ENCODE measurements at regions not wholly inside any gene's neighbourhood (a gene's known extent, or its start where the extent isn't known, plus 50 kb on each side); places are given as distances from the start of the nearest gene placed in this dataset.
"Not testable (repeated sequence)": the region's sequence is repeated elsewhere in the genome, so short reads cannot be mapped to it uniquely, and the experiment has no call there.

DNA sequence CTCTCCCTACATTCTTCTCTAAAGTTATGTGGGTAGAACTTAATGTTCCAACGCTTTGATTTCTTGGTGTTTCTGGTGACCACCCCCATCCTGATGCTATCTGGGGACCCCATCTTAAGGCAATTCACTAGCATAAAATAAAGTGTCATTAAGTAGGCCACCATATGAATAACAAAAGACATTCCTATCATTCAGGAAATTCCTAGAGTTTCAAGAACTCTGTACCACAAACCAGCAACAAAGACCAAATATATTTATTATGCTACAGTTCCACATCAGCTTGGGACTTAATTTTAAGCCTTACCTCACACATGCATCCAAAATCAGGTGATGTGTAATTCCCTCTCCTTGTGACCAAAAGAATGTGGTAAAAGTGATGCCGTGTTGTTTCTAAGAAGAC is 254.6 kb upstream of the LRRC4C start:
- Histone ChIP-seq H3K4me1 (ENCODE audit: control insufficient read depth, extremely low read depth, insufficient read depth, low read length) (no peaks in the 10 kb centered on the region), H3K36me3 (ENCODE audit: control insufficient read depth, insufficient read depth, low read length) (no peaks in the 10 kb centered on the region), H3K9me3 (ENCODE audit: control insufficient read depth, insufficient read depth, low read depth, low read length) (no peaks in the 10 kb centered on the region), H2AFZ (ENCODE audit: low read length) (no peak overlapping the region), H3K27me3 (ENCODE audit: control insufficient read depth, insufficient read depth, low read length) (no peaks in the 10 kb centered on the region), H3K4me3 (replicated peaks in 1 of 4; ENCODE audit: control extremely low read depth in 1 of 4, insufficient read depth in 1 of 4, low read depth in 3 of 4, low read length in 4 of 4) (no peak overlapping the region), H3K9ac (ENCODE audit: insufficient read depth, low read length) (no peak overlapping the region), H3K4me2 (ENCODE audit: extremely low read depth, insufficient read depth, low read length) (no peak overlapping the region), H3K79me2 (ENCODE audit: control insufficient read depth, insufficient read depth, low read length) (no peaks in the 10 kb centered on the region), H4K20me1 (ENCODE audit: control insufficient read depth, extremely low read depth, insufficient read depth, low read length) (no peaks in the 10 kb centered on the region), H3K27ac (ENCODE audit: insufficient read depth, low read length) (no peak overlapping the region)
- no peak for TF ChIP-seq CTCF (conservative IDR thresholded peaks at IDR 0.05 in 1 of 2, IDR thresholded peaks at IDR 0.05 in 1 of 2; ENCODE audit: low read depth in 1 of 2, low read length in 2 of 2)
- TF ChIP-seq EZH2 (IDR thresholded peaks at IDR 0.05; ENCODE audit: low read length, missing control alignments) = no peak
- DNase-seq (ENCODE audit: low read depth in 2 of 2) = peak in 1 of 2 donors; percentile 83

- H3K9me3 ChIP-seq (ENCODE audit: control insufficient read depth, insufficient read depth, low read depth, low read length) = no peaks in the 10 kb centered on the region
- no peaks in the 10 kb centered on the region for H3K79me2 ChIP-seq (ENCODE audit: control insufficient read depth, insufficient read depth, low read length)
- H4K20me1 ChIP-seq (ENCODE audit: control insufficient read depth, extremely low read depth, insufficient read depth, low read length) = no peaks in the 10 kb centered on the region
- no peak overlapping the region for H3K27ac ChIP-seq (ENCODE audit: insufficient read depth, low read length)
- no peaks in the 10 kb centered on the region for H3K27me3 ChIP-seq (ENCODE audit: control insufficient read depth, insufficient read depth, low read length)
- DNase-seq (ENCODE audit: low read depth in 2 of 2) = no peak
- no peak for TF ChIP-seq EZH2 (IDR thresholded peaks at IDR 0.05; ENCODE audit: low read length, missing control alignments)
- no peak for TF ChIP-seq CTCF (conservative IDR thresholded peaks at IDR 0.05 in 1 of 2, IDR thresholded peaks at IDR 0.05 in 1 of 2; ENCODE audit: low read depth in 1 of 2, low read length in 2 of 2)
- H3K4me3 ChIP-seq (replicated peaks in 1 of 4; ENCODE audit: control extremely low read depth in 1 of 4, insufficient read depth in 1 of 4, low read depth in 3 of 4, low read length in 4 of 4) = no peak overlapping the region
- H3K4me1 ChIP-seq (ENCODE audit: control insufficient read depth, extremely low read depth, insufficient read depth, low read length) = no peaks in the 10 kb centered on the region
- no peak overlapping the region for H3K9ac ChIP-seq (ENCODE audit: insufficient read depth, low read length)
- no peak overlapping the region for H2AFZ ChIP-seq (ENCODE audit: low read length)
- no peak overlapping the region for H3K4me2 ChIP-seq (ENCODE audit: extremely low read depth, insufficient read depth, low read length)
- no peaks in the 10 kb centered on the region for H3K36me3 ChIP-seq (ENCODE audit: control insufficient read depth, insufficient read depth, low read length)
Measured at GRCh38 chr11:41716862-41717261, 257.4 kb upstream of the LRRC4C start.

GRCh38 chr11:41720761-41721160 is 261.3 kb upstream of the LRRC4C start:
- no peak overlapping the region for H3K4me3 ChIP-seq (replicated peaks in 1 of 4; ENCODE audit: control extremely low read depth in 1 of 4, insufficient read depth in 1 of 4, low read depth in 3 of 4, low read length in 4 of 4)
- TF ChIP-seq CTCF (conservative IDR thresholded peaks at IDR 0.05 in 1 of 2, IDR thresholded peaks at IDR 0.05 in 1 of 2; ENCODE audit: low read depth in 1 of 2, low read length in 2 of 2) (no peak), EZH2 (IDR thresholded peaks at IDR 0.05; ENCODE audit: low read length, missing control alignments) (no peak)
- H3K27me3 ChIP-seq (ENCODE audit: control insufficient read depth, insufficient read depth, low read length) = no peaks in the 10 kb centered on the region
- no peak overlapping the region for H3K9ac ChIP-seq (ENCODE audit: insufficient read depth, low read length)
- no peaks in the 10 kb centered on the region for H3K79me2 ChIP-seq (ENCODE audit: control insufficient read depth, insufficient read depth, low read length)
- no peaks in the 10 kb centered on the region for H4K20me1 ChIP-seq (ENCODE audit: control insufficient read depth, extremely low read depth, insufficient read depth, low read length)
- no peak for DNase-seq (ENCODE audit: low read depth in 2 of 2)
- H2AFZ ChIP-seq (ENCODE audit: low read length) = no peak overlapping the region
- no peaks in the 10 kb centered on the region for H3K9me3 ChIP-seq (ENCODE audit: control insufficient read depth, insufficient read depth, low read depth, low read length)
- H3K4me1 ChIP-seq (ENCODE audit: control insufficient read depth, extremely low read depth, insufficient read depth, low read length) = no peaks in the 10 kb centered on the region
- no peak overlapping the region for H3K27ac ChIP-seq (ENCODE audit: insufficient read depth, low read length)
- H3K4me2 ChIP-seq (ENCODE audit: extremely low read depth, insufficient read depth, low read length) = no peak overlapping the region
- no peaks in the 10 kb centered on the region for H3K36me3 ChIP-seq (ENCODE audit: control insufficient read depth, insufficient read depth, low read length)

GRCh38 chr11:41728161-41728560 is 268.7 kb upstream of the LRRC4C start:
- not testable (repeated sequence) for H3K4me1 ChIP-seq (ENCODE audit: control insufficient read depth, extremely low read depth, insufficient read depth, low read length); H3K27ac ChIP-seq (ENCODE audit: insufficient read depth, low read length); H3K4me3 ChIP-seq (replicated peaks in 1 of 4; ENCODE audit: control extremely low read depth in 1 of 4, insufficient read depth in 1 of 4, low read depth in 3 of 4, low read length in 4 of 4); H3K27me3 ChIP-seq (ENCODE audit: control insufficient read depth, insufficient read depth, low read length); H3K9me3 ChIP-seq (ENCODE audit: control insufficient read depth, insufficient read depth, low read depth, low read length); H4K20me1 ChIP-seq (ENCODE audit: control insufficient read depth, extremely low read depth, insufficient read depth, low read length); H3K4me2 ChIP-seq (ENCODE audit: extremely low read depth, insufficient read depth, low read length); H3K9ac ChIP-seq (ENCODE audit: insufficient read depth, low read length); H3K79me2 ChIP-seq (ENCODE audit: control insufficient read depth, insufficient read depth, low read length); H3K36me3 ChIP-seq (ENCODE audit: control insufficient read depth, insufficient read depth, low read length); H2AFZ ChIP-seq (ENCODE audit: low read length); DNase-seq (ENCODE audit: low read depth in 2 of 2)
